22Rv1 (cell line): ENCODE measurements at regions not wholly inside any gene's neighbourhood (a gene's known extent, or its start where the extent isn't known, plus 50 kb on each side); places are given as distances from the start of the nearest gene placed in this dataset.

ENCODE experiments used
- CTCF ChIP-seq: fragments of 450-650 bp; IDR thresholded peaks from 2 replicates; pipeline ENCODE4 v1.5.1; 2017; ENCODE audit warnings: mild to moderate bottlenecking
- ZFX ChIP-seq: fragments of 450-650 bp; IDR thresholded peaks from 2 replicates; pipeline ENCODE4 v1.6.1; 2017; ENCODE audit warnings: antibody characterized with exemption, borderline replicate concordance

- no peak for TF ChIP-seq CTCF
- TF ChIP-seq ZFX, result no peak
Measured at GRCh38 chr2:153548536-153548935, 70.0 kb upstream of the RPRM start.
